ENCODE measurements at regions not wholly inside any gene's neighbourhood (a gene's known extent, or its start where the extent isn't known, plus 50 kb on each side); places are given as distances from the start of the nearest gene placed in this dataset.

DNA sequence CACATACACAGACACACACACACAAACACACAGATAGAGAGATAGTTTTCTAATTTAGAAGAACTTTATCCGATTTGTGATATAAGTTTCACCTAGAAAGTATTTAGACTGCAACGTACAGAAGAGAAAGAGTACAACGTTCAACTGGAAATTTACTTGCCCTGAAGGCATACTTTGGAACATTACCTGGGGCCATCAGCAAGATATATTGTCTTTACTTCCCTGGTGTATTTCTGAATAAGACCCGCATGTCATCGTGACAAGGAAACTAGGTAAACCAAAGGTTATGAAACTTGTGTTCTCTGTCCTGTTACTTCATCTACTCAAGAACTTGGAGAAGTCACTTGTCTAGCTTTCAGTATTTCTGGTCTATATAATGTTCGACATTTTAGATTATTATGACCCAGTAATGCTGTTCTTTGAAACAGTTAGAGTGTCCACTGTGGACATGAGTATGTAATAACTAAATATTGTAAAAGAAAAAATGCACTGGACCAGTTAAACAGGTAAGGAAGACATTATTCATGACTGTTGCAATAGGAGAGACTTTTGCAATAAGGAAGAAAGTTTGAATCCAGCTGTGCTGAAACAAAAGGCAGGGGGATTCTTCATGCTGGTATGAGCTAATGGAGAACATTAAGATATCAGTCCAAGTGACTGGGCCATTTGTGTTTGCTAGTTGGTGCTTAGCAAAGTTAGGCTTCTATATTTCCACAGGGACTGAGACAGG, 1791.1 kb downstream of the MAT2B start:
- no peak for DNase-seq (ENCODE audit: low read depth)

DNA sequence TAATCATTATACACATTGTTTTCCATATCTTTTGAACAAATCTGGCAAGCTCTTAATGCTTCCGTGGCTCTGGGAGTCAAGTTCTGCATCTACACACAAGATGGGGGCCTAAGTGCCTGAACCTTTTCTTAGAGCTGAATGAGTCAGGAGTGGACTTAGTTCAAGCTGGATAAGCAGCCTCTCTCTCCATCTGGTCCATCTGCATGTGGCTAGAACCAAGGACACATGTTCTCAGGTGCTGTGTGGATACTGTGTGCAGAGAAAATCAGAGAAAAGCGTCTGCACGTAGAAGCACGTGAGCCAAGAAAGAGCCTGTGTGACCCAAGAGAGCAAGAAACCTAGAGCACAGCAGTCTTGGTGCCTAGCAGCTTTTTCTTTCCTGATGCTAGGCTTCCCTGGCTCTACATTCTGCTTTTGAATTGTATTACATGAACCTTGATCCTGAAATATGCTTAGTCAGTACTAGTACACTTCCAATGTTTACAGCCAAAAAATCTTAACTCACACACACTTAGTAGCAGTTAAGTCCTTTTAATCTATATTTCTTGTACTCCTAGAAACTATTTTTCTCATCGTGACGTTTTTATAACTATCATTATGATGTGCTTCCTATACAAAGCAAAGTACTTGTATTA, 1798.9 kb downstream of the MAT2B start:
- no peak for DNase-seq (ENCODE audit: low read depth)

DNA sequence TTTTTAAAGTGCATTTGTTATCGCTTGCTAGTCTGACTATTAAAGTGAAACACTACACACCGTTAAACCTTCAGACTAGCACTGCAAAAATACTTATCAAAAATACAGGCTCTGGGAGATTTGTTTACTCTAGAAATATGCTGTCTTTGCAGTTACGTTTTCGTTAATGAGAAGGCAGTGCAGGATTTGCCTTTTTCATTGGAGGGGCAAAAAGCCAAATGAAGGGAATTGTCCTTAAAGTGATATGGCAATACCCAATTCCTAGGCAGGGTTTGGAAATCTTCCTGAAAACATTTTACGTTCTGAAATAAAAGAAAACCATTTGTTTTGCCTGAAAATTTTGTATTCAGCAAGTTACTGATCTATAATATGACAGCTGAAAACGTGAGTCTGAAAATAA, 1800.2 kb downstream of the MAT2B start:
- DNase-seq (ENCODE audit: low read depth), result no peak

DNA sequence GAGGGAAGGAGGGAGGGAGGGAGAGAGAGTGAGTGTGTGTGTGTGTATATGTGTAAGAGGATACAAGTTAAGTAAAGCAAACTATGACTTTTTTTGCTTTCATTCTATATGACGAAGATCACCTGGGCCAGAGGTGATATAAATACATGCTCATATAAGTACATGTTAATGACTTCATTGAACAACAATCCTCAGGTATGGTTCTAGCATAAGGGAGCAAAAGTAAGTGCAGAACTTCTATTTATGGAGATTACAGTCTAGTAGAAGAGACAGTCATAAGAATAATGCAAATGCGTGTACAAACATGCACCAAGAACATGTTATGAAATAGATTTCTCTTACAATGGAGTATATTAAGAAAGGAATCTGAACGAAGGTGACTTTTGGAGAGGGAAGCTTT, 1804.0 kb downstream of the MAT2B start:
- no peak for DNase-seq (ENCODE audit: low read depth)

DNA sequence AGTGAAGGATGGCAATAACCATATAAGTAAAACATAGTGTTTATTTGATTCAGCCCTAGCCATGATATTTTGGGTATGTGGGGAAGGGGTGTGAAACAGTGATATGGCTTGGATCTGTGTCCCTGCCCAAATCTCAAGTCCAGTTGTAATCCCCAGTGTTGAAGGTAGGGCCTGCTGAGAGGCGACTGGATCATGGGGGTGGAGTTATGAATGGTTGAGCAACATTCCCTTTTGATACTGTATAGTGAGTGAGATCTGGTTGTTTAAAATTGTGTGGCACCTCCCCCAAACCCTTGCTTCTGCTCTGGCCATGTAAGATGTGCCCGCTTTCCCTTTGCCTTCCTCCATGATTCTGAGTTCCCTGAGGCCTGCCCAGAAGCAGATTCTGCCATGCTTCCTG, 1804.6 kb downstream of the MAT2B start:
- no peak for DNase-seq (ENCODE audit: low read depth)

DNA sequence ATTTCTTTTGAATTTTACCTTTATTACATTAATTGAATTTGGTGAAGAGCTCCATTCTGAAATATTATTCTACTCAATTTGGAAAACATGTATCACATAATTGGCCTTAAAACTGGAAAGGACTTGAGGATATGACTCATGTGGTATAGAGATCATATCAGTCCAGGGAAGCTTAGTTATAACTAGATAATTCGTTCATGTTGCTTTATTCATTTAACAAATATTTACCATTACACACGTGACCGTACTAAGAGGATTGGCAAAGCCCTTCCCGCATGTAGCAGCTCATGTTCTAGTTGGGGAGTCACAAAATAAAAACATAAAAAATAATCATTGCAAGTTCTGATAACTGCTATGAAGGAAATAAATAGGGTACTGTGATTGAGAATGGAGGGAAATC, 1816.5 kb downstream of the MAT2B start:
- no peak for DNase-seq (ENCODE audit: low read depth)

DNA sequence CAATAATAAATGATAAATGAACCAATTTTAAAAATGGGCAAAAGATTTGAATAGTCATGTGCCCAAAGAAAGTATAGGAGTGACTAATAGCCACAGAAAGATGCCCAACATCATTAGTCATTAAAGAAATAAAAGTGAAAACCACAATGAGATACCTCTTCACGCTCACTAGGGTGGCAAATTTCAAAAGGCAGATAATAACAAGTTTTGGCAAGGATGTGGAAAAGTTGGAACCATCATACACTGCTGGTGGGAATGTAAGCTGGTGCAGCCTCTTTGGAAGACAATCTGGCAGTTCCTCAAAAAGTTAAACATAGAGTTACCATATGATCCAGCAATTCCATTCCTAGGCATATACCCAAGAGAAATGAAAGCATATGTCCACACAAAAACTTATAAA, 1819.8 kb downstream of the MAT2B start:
- no peak for DNase-seq (ENCODE audit: low read depth)

DNA sequence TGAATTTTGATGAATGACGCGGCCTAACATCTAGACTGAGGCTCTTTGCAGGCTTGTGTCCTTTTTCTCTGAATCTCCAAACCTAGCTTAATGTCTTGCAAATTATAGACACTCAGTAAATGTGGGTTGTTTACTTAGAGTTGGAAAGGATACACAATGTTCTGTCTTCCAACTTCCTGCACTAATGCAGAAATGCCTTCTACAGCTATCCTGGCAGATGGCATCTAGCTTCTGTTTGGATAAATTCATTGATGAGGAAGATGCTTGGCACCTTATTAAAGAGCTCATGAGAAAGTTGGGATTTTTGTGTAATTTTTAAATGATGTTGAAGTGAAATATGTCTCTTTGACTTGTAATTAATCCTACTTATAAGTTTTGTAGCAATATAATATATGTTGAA, 1822.2 kb downstream of the MAT2B start:
- DNase-seq (ENCODE audit: low read depth), result no peak

DNA sequence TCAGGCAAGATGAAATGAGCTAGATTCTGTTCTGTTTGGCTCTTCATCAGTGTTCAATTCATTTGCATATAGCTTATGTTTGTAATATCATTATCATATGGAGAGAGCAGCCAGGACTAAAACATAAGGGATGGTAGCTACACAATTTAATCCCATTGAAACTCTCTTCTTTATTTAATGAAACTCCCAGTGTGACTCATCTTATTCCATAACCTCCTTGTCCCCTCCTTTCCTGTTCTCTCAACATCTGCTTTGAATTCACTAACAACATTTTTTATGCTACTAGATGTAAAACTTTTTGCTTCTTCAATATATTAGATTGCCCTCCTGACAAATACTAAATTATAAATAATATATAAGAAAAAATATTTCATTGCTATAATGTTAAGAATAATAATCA, 1823.4 kb downstream of the MAT2B start:
- no peak for DNase-seq (ENCODE audit: low read depth)

DNA sequence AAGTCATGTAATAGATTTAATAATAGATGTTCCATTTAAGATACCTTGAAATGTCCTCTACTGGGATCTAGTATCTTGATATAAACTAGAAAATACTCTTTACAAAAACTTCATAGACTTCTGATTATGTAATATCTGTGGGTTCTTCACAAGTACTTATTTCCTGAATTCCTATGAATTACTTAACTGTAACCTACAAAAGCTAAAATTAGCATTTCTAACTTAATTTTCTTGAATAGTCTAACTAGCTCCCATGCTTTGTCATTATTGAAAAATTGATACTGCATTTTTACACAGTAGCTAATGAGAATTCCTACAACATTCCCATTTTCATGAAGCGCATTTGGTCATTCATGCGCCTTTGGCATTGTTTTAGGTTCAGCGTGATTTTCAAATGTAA, 1828.2 kb downstream of the MAT2B start:
- DNase-seq (ENCODE audit: low read depth), result no peak

DNA sequence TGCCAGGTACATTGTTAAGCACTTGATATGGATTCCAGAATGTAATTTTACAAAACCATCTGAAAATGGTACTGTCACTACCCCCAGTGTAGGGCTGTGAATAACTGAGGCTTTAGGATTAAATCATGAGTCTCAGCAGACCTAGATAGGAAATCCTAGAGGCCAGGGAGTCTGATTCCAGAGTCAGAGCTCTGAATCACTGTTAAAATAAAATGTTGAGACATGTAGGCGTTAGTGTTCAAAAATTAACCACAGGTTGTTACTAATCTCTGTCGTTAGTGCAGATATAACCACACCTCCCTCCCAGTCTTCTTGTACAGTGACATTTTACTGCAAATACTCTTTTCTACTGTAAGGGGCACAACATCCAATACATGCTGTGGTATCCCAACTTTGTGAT, 1828.8 kb downstream of the MAT2B start:
- DNase-seq (ENCODE audit: low read depth), result no peak

DNA sequence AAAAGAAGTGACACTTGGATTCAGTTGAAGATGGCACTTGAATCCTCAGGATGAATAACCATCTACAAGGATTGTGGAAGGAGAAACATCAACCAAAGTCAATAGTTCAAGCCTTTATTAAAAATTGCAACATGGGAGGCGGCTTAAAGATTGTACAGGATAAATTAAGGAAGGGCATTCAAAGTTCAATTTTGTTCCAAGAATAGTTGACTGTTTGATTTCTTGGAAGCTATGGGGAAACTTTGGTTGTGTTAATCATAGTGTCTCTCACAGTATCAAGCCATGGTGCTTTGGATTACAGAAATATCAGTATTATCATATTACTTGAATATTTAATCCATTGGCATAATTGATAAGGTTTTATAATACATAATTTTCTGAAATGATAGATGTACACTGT, 1844.3 kb downstream of the MAT2B start:
- DNase-seq (ENCODE audit: low read depth), result no peak

DNA sequence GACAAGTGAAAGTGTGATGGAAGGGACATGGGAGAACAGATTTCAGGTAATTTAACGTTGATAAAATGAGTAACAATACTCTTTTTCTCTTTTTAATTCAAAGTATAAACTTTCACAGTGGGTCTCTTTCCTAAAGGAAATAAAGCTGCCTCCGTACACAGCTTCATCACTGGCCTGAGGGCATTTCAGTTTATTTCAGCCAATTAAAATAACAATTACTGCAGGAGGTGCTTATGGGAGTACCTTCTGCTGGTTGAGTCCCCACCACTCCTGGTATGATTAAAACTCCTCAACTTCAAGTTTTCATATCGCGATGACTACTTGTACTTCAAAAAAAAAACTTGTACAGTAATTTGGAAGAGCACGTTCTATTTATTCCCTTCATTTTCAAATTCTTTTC, 1845.9 kb downstream of the MAT2B start:
- DNase-seq (ENCODE audit: low read depth), result no peak

DNA sequence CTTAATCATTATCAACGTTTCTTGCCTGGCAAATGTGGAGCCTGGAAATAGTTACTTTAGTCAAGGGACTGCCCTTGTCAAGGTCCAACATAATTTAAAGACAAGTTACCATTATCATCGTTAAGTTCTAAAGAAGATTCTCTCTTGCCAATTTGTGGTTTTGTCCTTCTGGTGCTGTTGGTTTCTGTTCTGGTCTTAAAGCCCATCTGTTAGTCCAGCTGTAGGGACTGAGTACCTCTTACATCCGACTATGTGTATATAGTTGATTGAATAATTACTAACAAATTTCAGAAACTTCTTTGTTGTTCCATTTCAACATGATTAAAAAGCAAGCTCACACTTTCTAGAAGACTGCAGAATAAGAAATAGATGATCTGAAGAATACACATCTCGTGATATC, 1854.9 kb downstream of the MAT2B start:
- DNase-seq (ENCODE audit: low read depth), result no peak

DNA sequence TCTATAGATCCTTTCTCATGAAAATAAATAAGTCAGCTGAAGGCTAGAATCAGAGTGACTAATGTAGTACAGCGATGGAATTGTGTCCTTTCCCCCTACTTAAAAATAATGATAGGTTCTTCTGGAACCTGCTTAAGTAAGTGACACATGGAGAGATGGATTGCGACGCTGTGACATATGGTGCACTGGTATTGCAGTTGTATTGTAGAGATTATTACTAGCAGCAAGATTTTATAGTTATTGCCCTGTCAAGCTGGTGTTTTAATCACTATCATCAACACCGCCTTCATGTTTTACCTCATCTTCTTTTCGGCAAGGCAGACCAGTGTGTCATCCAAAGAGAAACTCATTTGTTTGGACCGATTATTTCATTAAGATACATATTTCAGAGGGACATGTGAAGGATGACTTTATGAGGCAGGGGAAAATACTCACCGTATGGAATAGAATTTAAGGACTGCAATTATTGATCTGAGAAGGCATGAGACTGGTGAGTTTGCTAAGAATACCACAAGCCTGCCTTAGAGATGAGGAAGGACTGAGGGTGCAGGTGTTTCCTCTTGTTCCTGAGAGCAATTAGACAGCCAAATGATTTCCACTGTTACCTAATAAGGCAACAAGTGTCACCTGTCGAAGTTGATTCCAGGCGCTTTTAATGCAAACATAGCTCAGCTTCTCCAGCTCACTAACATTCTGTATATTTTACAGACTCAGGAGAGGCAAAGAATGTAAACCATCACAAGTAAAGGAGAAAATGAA, 1855.5 kb downstream of the MAT2B start:
- no peak for DNase-seq (ENCODE audit: low read depth)

DNA sequence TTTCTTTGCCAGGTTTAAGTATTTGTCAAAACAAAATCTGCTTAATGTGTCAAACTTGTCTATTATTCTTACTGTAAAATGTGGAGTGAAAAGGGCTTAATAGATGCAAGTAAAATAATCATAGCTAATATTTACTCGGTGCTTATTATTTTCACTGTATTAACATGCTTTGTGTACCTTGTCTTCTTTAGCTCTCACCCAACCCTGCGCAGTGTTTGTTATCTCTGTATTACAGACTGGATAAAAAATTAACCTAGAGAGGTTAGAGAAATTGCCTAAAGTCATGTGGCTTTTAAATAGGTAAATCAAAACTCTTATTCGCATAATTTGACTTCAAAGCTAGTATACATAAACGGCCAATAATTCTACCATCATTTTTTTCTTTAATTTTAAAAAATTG, 1864.8 kb downstream of the MAT2B start:
- DNase-seq (ENCODE audit: low read depth), result no peak

DNA sequence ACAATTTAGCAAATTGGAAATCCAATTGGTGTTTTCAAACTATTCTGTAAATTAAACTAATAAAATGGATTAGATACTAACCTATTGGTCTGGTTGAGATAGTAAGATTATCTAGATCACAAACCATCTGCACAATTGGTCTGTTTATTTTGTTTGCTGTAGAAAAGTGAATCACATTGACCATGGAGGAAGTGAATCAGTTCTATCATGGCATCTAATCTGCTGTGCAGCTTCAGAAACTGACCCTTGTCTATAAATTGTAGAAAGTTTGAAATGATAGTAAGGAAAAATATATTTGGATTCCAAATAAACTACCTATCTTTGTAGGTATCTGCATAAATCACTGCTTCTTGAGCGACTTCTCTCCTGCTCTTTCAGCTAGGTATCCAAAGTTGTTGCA, 1865.4 kb downstream of the MAT2B start:
- no peak for DNase-seq (ENCODE audit: low read depth)

DNA sequence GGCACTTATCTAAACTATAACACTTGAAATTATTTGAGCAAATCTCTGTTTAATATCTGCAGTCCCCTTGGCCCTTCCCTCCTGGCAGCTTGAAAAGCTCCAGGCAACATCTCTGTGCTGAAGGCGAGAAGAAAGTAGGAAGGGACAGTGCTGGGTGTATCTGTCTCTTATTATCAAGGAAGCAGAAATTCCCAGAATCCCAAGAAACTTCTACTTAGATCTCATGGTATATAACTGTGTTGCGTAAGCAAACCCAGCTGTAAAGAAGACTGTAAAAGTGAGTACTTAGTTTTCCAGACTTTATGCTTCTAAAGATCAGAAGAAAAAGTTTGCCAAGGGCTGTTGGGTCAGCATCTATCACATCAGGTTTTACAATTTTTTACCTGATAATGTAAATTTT, 1869.8 kb downstream of the MAT2B start:
- DNase-seq (ENCODE audit: low read depth), result no peak

DNA sequence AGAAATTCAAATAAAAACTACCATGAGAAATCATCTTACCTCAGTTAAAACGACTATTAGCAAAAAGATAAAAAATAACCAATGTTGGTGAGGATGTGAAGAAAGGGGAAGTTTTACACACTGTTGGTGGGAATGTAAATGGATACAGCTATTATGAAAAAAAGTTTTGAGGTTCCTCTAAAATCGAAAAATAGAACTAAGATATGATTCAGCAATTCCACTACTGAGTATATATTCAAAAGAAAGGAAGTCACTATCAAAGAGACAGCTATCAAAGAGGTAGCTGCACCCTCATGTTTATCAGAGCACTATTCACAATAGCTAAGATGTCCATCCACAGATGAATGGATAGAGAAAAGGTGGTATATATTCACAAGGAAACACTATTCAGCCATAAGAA, 1888.4 kb downstream of the MAT2B start:
- no peak for DNase-seq (ENCODE audit: low read depth)

DNA sequence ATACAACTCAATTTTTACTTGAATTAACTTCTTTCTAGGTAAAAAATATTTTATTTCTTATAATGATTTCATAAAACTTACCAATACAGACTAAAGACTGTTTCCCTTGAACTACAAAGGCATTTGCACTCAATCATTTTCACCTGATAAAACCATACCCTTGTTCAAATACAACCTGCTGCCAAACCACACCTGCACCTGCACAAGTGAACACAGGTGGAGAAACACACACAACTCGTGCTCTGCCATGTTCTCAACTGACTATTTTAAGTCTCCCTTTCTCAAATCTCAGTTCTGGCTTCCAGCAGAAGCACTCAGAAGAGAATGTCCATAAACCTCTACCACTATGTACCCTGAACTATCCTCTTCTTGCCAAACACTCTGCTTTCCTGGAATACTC, 1892.1 kb downstream of the MAT2B start:
- no peak for DNase-seq (ENCODE audit: low read depth)

DNA sequence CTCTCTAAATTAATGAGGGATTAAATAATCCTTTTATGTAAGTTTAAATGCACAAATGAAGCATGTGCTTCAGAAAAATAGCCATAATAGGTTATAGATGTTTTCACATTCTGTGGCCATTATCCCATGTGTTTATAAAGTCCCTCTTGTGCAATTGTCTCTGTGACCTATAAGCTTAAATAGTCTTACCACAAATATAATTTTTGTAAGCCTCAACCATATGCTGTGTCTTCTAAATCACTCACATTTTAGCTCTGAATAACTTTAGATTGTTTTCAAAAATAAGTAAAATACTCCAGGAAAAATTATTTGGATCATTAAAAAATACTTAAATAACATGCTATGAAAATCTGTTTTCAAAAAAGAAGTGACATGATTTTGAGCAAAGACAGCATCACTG, 1894.7 kb downstream of the MAT2B start:
- DNase-seq (ENCODE audit: low read depth), result no peak

DNA sequence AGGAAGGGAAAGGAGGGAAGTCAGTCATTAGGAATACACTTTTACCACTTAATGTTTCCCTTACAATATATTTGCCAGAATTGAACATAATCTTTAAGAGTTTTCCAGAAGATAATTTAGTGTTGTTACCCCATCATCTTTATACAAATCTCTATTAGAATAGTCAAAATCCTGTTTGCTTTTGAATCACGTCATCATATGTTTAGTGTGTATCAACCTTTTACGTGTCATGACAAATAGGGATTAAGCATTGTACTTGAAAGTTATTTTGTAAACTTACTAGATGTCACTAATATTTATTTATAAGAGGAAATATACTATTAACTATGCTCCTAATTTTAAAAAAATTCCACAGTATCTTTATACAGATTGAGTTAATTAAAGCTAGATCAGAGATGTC, 1899.5 kb downstream of the MAT2B start:
- DNase-seq (ENCODE audit: low read depth), result no peak

DNA sequence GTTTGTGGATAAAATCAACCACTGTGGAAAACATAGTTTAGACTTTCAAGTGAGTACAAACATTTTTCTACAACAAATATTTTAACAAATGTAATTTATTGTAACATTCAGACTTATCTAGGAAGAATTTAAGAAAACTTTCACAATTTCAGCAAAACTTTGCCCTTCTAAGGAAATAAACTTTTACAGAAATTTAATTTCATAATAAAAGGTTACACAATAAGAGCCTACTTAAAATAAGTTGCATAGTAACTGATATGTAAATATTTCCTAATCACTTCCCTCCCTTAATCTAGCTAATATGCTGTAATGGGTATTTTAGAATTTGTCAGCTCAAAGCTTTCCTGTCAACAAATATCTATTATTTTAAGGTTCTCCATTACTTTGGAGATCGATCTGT, 1899.9 kb downstream of the MAT2B start:
- no peak for DNase-seq (ENCODE audit: low read depth)

DNA sequence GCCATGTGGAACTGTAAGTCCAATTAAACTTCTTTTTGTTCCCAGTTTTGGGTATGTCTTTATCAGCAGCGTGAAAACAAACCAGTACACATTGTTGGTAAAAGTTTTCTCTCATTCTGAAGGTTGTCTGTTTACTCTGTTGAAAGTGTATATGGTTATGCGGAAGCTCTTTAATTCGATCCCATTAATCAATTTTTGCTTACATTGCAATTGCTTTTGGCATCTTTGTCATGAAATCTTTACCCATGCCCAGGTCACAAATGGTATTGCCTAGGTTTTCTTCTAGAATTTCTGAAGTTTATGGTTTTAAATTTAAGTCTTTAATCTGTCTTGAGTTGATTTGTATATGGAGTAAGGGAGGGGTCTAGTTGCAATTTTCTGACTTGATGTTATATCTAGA, 1901.9 kb downstream of the MAT2B start:
- no peak for DNase-seq (ENCODE audit: low read depth)
